HG02884 (cell line): ENCODE measurements at regions not wholly inside any gene's neighbourhood (a gene's known extent, or its start where the extent isn't known, plus 50 kb on each side); places are given as distances from the start of the nearest gene placed in this dataset.

Source experiments
- ATAC-seq: cut with Tn5 transposase; IDR thresholded peaks from one replicate; pipeline ENCODE4 v1.9.1; 2021; ENCODE audit warnings: mild to moderate bottlenecking, moderate library complexity; ENCODE audit not compliant: unreplicated experiment

GRCh38 chr22:49626361-49627216 lies 201.1 kb downstream of the BRD1 start:
- ATAC-seq = no peak

GRCh38 chr22:49624421-49625177 lies 203.1 kb downstream of the BRD1 start:
- ATAC-seq = no peak

GRCh38 chr22:49623715-49624114 lies 204.0 kb downstream of the BRD1 start:
- no peak for ATAC-seq

GRCh38 chr22:49623176-49623575 lies 204.5 kb downstream of the BRD1 start:
- ATAC-seq = no peak

GRCh38 chr22:49622241-49623105 lies 205.2 kb downstream of the BRD1 start:
- no peak for ATAC-seq

- ATAC-seq = no peak
These were observed 206.0 kb downstream of the BRD1 start for GRCh38 chr22:49621601-49622210.

- no peak for ATAC-seq
These were observed 207.0 kb downstream of the BRD1 start for GRCh38 chr22:49620666-49621065.

- ATAC-seq = no peak
These were observed 207.6 kb downstream of the BRD1 start for GRCh38 chr22:49620003-49620556.

GRCh38 chr22:49619301-49619700 lies 208.4 kb downstream of the BRD1 start:
- ATAC-seq = no peak

- no peak for ATAC-seq
These were observed 209.1 kb downstream of the BRD1 start for GRCh38 chr22:49618677-49618953.

- no peak for ATAC-seq
These were observed 209.6 kb downstream of the BRD1 start for GRCh38 chr22:49617866-49618676.

- ATAC-seq = no peak
These were observed 210.4 kb downstream of the BRD1 start for GRCh38 chr22:49617264-49617663.

GRCh38 chr22:49616356-49617231 lies 211.1 kb downstream of the BRD1 start:
- no peak for ATAC-seq

GRCh38 chr22:49614966-49615965 lies 212.4 kb downstream of the BRD1 start:
- ATAC-seq = no peak

GRCh38 chr22:49613511-49614270 lies 214.0 kb downstream of the BRD1 start:
- ATAC-seq = no peak

- ATAC-seq = no peak
These were observed 214.6 kb downstream of the BRD1 start for GRCh38 chr22:49613108-49613507.
